Medulla oblongata (tissue), 1 donor: ENCODE measurements at regions not wholly inside any gene's neighbourhood (a gene's known extent, or its start where the extent isn't known, plus 50 kb on each side); places are given as distances from the start of the nearest gene placed in this dataset.

Source experiments
- DNase-seq: peaks from one replicate; pipeline ENCODE4 v3.0.0-alpha.2; 2015; ENCODE audit errors: extremely low spot score

GRCh38 chr11:95353706-95354105, 122.7 kb upstream of the SESN3 start:
- DNase-seq = no peak

GRCh38 chr11:95352733-95353346, 121.8 kb upstream of the SESN3 start:
- no peak for DNase-seq

DNA sequence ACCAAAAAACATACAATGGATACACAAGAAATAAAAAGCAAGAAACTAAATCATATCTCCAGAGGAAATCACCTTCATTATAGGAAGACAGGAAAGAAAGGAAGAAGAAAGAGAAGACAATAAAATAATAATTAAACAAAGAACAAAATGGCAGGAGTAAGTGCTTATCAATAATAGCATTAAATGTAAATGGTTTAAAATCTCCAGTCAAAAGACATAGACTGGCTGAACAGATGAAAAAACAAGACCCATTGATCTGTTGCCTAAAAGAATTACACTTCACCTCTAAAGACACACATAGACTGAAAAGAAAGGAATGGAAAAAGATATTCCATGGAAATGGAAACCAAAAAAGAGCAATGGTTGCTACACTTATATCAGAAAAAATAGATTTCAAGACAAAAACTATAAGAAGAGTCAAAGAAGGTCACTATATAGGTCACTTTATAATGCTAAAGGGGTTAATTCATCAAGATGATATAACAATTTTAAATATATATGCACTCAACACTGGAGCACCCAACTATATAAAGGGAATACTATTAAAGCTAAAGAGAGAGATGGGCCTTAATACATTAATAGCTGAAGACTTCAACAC, 118.4 kb upstream of the SESN3 start:
- no peak for DNase-seq

DNA sequence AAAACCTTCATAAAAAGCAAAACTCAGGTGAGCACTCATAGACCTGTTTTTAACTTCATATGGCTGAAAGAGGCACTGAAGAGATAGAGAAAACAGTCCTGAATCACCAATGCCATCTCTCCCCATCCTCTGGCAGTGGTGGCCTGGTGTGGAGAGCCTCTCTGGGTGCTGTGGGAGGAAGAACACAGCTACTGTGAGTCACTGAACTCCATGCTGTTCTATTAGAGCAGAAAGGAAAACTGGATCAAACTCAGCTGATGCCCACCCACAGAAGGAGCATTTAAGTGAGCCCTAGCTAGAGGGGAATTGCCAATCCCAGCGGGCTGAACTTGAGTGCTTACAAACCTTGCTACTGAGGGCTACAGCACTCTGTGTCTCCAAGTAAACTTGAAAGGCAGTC, 115.3 kb upstream of the SESN3 start:
- no peak for DNase-seq

GRCh38 chr11:95345651-95346050, 114.6 kb upstream of the SESN3 start:
- DNase-seq = no peak

DNA sequence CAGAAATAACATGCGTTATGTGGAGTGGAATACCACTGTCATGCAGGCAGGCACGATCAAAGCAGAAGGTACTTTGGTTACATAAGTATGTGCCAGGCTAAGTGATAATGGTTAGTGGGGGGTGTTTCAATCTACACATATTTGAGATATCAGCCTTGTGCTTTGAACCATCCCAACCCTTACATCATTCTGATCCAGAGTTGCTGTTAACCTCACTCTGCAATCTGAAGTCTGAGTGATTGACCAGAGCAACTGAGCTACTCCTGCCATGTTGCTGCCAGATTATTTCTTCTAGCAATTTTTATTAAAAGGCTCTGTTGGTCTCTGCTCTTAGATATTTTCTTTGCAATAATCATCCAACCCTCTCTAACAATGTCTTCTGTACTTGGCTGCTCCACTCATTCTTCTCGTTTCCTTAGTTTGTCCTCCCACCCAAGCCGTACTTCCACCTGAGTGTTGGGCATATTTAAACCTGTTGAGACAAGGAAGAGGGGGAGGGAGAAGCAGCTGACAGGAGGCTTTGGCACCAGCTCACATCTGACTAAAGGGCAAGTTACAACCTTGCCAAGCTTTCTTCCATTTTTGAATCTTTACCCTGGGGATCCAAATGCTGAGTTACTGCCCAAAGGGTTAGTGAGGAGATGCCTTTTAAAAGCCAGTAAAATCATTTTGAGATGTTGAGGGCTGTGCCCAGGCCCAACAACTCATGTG, 114.1 kb upstream of the SESN3 start:
- DNase-seq = no peak

DNA sequence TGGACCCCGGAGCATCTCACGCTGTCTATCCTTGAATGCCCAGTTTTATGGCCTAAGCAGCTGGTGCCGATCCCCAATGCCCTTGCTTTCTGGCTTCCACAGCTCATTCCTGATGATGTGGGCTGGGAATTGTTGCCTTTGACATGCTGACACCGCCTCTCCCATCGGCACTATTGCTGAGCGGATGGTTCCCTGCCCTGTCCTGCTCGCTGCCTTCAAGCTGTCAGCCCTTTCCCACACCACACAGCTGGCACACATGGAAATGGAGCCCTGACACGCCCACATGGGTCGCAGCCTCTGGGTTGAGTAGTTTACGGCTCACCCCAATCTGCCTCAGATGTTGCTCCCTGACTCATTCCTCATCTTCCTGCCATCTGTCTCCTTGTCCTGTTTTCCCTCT, 110.2 kb upstream of the SESN3 start:
- no peak for DNase-seq

DNA sequence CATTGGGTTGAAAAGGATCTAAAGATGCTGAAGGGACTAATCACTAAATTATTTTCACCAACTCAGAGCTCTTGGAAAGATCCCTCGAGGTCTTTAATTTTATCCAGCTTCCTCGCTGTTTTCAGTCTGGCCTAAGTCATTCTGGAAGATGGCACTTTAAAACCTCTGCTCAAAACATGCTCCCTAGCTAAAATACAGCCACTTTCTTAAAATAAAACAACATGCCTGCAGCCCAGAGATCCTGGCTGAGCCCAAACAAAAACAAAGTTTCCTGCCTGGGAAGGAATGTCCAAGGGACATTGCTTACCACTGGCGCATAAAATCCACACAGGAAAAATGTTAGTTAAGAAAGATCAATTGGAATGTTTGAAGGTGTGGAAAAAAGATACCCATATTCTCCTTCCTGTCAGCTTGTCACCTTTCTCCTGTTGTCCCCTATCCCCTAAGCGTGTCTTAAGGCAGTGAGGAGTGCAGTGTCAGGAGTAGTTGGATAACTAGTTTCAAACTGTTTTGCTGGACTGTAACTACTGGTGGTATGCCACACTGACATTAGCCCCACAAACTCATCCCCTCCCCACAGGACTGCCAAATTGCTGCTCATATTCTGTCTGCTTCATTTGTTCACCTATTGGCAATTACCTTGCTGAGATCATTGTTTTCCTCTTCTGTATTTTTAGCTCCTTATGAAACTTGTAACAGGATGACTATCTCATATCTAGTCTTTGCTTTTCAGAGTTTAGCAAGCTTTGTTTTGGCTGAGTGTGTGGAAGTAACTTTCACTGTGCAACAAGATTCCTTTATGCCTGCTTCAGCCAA, 108.3 kb upstream of the SESN3 start:
- DNase-seq = peak; percentile 20

GRCh38 chr11:95338430-95338991, 107.5 kb upstream of the SESN3 start:
- peak; percentile 82 for DNase-seq

DNA sequence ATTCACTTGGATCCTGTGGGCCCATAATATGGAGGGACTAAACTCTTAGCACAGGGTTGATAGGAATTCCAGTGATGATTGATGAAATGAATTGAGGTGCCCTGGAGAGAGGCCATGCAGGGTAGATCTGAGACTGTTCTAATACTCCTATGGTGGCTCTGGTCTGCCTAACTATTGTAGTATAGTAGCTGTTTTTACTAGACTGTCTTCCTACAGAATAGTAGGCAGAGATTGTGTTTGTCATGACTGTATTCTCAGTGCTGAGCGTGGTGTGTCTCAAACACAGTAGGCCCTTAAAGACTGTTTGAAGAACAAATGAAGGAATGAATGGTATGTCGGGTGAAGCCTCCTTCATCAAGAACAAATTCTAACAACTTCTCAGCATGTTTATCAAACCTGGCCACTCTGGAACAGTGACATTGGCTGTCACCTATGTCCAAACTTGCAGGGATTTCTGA, 107.0 kb upstream of the SESN3 start:
- no peak for DNase-seq

- DNase-seq = peak; percentile 89
Measured at GRCh38 chr11:95337175-95337957, 106.4 kb upstream of the SESN3 start.

DNA sequence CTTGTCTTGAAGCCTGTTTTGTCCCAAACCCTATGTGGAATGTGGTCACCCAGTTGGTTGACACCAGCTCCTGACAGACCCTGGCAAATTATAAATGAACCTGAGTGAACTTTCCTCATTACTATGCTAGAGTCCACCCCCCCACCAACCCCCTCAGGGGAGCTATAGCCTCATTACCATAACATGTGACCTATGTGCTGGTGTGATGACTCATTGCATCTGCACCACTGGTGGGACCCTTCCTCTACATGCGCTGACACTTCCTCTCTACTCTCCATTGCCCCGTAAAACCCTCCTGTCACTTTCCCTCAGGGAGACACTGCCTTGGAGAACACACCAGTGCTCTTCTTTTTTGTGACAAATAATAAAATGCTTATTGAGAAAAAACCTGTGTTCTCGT, 105.0 kb upstream of the SESN3 start:
- DNase-seq = no peak

GRCh38 chr11:95331161-95331560, 100.2 kb upstream of the SESN3 start:
- DNase-seq = no peak

DNA sequence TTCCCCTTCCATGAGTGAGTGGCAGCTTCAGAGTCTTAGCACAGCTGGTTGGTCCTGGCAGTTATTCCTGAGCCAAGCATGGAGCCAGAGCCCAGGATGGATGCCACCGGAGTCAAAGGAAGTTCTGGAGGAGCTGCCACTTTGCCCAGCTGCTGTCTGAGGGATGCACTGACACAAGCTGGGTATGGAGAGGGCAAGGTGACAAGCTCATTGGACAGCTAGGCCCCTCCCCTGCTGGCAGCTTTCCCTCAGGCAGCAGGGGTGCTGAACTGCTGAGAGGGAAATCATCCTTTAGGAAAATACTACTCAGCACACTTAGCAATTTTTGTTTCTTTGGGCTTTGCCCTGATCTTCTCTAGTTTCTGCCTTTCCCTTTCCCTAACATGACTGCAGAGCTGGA, 99.3 kb upstream of the SESN3 start:
- no peak for DNase-seq

GRCh38 chr11:95327273-95327948, 96.4 kb upstream of the SESN3 start:
- DNase-seq = no peak

DNA sequence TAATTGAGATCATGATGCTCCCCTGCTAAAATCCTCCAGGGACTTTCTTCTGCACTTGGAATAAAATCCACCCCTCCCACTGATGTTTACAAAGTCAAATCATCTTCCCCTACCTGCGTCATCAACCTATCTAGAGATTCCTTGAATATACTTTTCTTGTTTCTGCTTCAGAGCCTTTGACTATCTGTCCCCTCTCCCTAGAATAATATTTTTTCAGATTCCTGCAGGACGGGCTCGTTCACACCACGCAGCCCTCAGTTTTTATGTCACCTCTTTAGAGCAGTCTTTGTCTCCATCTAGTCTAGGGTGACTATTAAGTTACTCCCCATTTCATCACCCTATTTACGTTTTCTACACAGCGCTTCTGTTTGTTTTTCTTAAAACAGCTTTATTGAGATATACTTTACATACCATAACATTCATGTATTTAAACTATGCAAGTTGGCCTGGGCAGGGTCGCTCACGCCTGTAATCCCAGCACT, 94.8 kb upstream of the SESN3 start:
- no peak for DNase-seq

GRCh38 chr11:95324826-95325225, 93.8 kb upstream of the SESN3 start:
- no peak for DNase-seq

DNA sequence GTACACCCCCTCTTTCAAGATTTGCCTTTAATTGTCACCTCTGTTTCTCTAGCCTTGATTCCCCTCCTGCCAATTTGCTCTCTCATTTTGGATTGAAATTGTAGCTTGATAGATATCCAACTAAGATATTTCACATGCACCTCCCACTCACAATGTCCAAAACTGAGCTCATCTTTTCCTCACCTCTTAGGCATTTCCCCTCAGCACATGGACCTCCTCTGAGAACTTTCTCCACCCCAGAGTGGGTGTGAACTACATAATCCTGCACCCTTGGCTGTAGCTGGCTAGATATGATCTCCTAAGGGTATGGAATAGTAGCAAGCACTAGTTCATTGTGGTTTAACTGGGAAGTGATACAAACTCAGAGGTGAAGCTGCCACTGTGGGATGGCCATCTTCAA, 91.5 kb upstream of the SESN3 start:
- no peak for DNase-seq

GRCh38 chr11:95318498-95318897, 87.5 kb upstream of the SESN3 start:
- no peak for DNase-seq

DNA sequence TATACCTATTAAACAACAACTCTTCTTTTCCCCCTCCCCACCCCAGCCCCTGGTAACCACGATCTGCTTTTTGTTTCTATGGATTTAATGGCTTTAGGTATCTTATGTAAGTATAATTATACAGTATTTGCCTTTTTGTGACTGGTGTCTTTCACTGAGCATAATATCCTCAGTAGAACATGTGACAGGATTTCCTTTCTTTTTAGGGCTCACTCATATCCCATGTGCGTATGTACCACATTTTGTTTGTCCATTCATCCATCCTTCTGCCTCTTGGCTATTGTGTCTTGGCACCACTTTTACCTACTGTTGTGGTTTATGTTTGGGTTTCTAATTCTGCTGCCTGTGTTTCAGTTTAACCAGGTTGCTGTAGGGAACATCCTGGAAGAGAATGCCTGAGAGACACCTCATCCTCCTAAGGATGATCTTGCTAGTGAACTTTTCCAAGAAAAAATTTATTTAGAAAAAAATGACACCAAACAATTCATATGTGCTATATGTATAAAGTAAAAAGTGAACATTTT, 77.6 kb upstream of the SESN3 start:
- no peak for DNase-seq
